GM12878 (cell line): ENCODE measurements at regions not wholly inside any gene's neighbourhood (a gene's known extent, or its start where the extent isn't known, plus 50 kb on each side); places are given as distances from the start of the nearest gene placed in this dataset.

Source experiments
- ATAC-seq: fragments of 200-7000 bp; cut with Tn5 transposase; 3 replicates; pipeline ENCODE4 v1.9.1; 2020; ENCODE audit warnings: mild to moderate bottlenecking, moderate library complexity
- BruUV-seq: library from RNA; stranded (reverse); fragments of 400-500 nt; replicated peaks from 2 replicates; lab custom pipeline; 2021; lab: Mats Ljungman, UMichigan
- CTCF ChIA-PET: fragments of 300-600 bp; sonication (Branson Sonifier 250); formaldehyde crosslinking; extraction: SDS; loops from one replicate; lab custom pipeline; 2021; ENCODE audit warnings: inconsistent platforms; lab: Yijun Ruan, JAX
- POLR2A ChIA-PET: fragments of 350-600 bp; formaldehyde crosslinking; extraction: SDS; loops from one replicate; lab custom pipeline; 2021; ENCODE audit warnings: inconsistent platforms; lab: Charles Lee
- RAD21 ChIA-PET: fragments of 300-600 bp; sonication (Branson Sonifier 250); formaldehyde crosslinking; loops from one replicate; lab custom pipeline; 2023; ENCODE audit warnings: antibody characterized with exemption; ENCODE audit not compliant: unreplicated experiment; lab: Charles Lee
- SMC1A ChIA-PET: fragments of 300-600 bp; sonication (Branson Sonifier 250); formaldehyde crosslinking; loops from one replicate; lab custom pipeline; 2023; ENCODE audit not compliant: unreplicated experiment, uncharacterized antibody; lab: Charles Lee
- DNase-seq: peaks from one replicate; pipeline ENCODE4 v3.0.0-alpha.2; 2011; ENCODE audit warnings: low read depth, low spot score
- FAIRE-seq: peaks from 3 replicates; lab custom pipeline; 2011; peaks lifted over from hg19 to GRCh38; lab: Jason Lieb, UNC
- H2AFZ ChIP-seq: 2 replicates; pipeline ENCODE4 v1.6.0; 2011; ENCODE audit warnings: low read depth, low read length, control low read depth; ENCODE audit not compliant: control insufficient read depth
- H3K27ac ChIP-seq: 2 replicates; pipeline ENCODE4 v1.5.1; 2011; ENCODE audit warnings: control low read depth; ENCODE audit not compliant: control insufficient read depth, insufficient read depth
- H3K27me3 ChIP-seq, 2 experiments: replicated peaks in 1 of 2; 2 replicates each; pipeline versions ENCODE4 v1.6.0 to v1.6.1; 2011; ENCODE audit warnings: low read length in 1 of 2; ENCODE audit not compliant: control insufficient read depth in 2 of 2, insufficient read depth in 2 of 2
- H3K36me3 ChIP-seq, 2 experiments: 2 replicates each; pipeline ENCODE4 v1.5.1; 2011; ENCODE audit warnings: low read length in 1 of 2; ENCODE audit not compliant: control insufficient read depth in 2 of 2, insufficient read depth in 2 of 2
- H3K4me1 ChIP-seq: 2 replicates; pipeline ENCODE4 v1.6.1; 2011; ENCODE audit warnings: mild to moderate bottlenecking, low read length, moderate library complexity, mixed read lengths; ENCODE audit not compliant: control insufficient read depth, insufficient read depth
- H3K4me2 ChIP-seq: 2 replicates; pipeline ENCODE4 v1.6.0; 2011; ENCODE audit warnings: control low read depth; ENCODE audit not compliant: control insufficient read depth, insufficient read depth
- H3K4me3 ChIP-seq: fragments of 200-600 bp; sonication (generic); 2 replicates; pipeline ENCODE4 v1.5.1; 2016
- H3K79me2 ChIP-seq: 2 replicates; pipeline ENCODE4 v1.6.0; 2011; ENCODE audit warnings: low read length; ENCODE audit not compliant: control insufficient read depth, insufficient read depth
- H3K9ac ChIP-seq: 2 replicates; pipeline ENCODE4 v1.8.0; 2011; ENCODE audit warnings: low read length, control low read depth, mixed read lengths; ENCODE audit not compliant: control insufficient read depth, insufficient read depth
- H3K9me3 ChIP-seq: replicated peaks from 3 replicates; pipeline ENCODE4 v1.5.1; 2011; ENCODE audit warnings: mild to moderate bottlenecking, low read length; ENCODE audit not compliant: control insufficient read depth, insufficient read depth
- H4K20me1 ChIP-seq: 2 replicates; pipeline ENCODE4 v1.6.0; 2011; ENCODE audit not compliant: control insufficient read depth, insufficient read depth
- BMI1 ChIP-seq: fragments of 450-650 bp; IDR thresholded peaks from 2 replicates; pipeline ENCODE4 v1.6.1; 2016; ENCODE audit warnings: mild to moderate bottlenecking, moderate library complexity, borderline replicate concordance
- CTCF ChIP-seq, 3 experiments: IDR thresholded peaks in 2 of 3; conservative IDR thresholded peaks in 1 of 3; 2 replicates each; pipeline ENCODE4 v1.5.1; 2011; ENCODE audit warnings: low read depth in 3 of 3, low read length in 3 of 3, mild to moderate bottlenecking in 3 of 3, control low read depth in 2 of 3, moderate library complexity in 2 of 3, inconsistent platforms in 1 of 3, mixed read lengths in 1 of 3; ENCODE audit not compliant: control insufficient read depth in 2 of 3, insufficient read depth in 1 of 3; ENCODE audit errors: extremely low read depth in 1 of 3
- GATAD2B ChIP-seq: fragments of 450-650 bp; conservative IDR thresholded peaks from 2 replicates; pipeline ENCODE4 v1.6.1; 2017; ENCODE audit warnings: low read depth, mild to moderate bottlenecking, moderate library complexity
- IRF4 ChIP-seq: IDR thresholded peaks from 2 replicates; pipeline ENCODE4 v1.6.1; 2011; ENCODE audit warnings: low read depth, low read length
- KDM1A ChIP-seq: fragments of 200-600 bp; sonication (generic); IDR thresholded peaks from 2 replicates; pipeline ENCODE4 v1.6.1; 2016; ENCODE audit warnings: borderline replicate concordance
- MTA2 ChIP-seq: fragments of 450-650 bp; IDR thresholded peaks from 2 replicates; pipeline ENCODE4 v1.6.1; 2016; ENCODE audit warnings: low read depth, mild to moderate bottlenecking, moderate library complexity
- MTA3 ChIP-seq: IDR thresholded peaks from 2 replicates; pipeline ENCODE4 v1.6.1; 2012; ENCODE audit warnings: low read length, inconsistent platforms, borderline replicate concordance
- NBN ChIP-seq: fragments of 450-650 bp; IDR thresholded peaks from 2 replicates; pipeline ENCODE4 v1.6.1; 2016
- NFXL1 ChIP-seq: fragments of 450-650 bp; IDR thresholded peaks from 2 replicates; pipeline ENCODE4 v1.6.1; 2017; ENCODE audit warnings: antibody characterized with exemption, mild to moderate bottlenecking, borderline replicate concordance
- NKRF ChIP-seq: fragments of 450-650 bp; conservative IDR thresholded peaks from 2 replicates; pipeline ENCODE4 v1.6.1; 2017; ENCODE audit warnings: mild to moderate bottlenecking, moderate library complexity
- NR2C1 ChIP-seq: fragments of 450-650 bp; IDR thresholded peaks from 2 replicates; pipeline ENCODE4 v1.6.1; 2017; ENCODE audit warnings: antibody characterized with exemption, mild to moderate bottlenecking, moderate library complexity
- NRF1 ChIP-seq: conservative IDR thresholded peaks from 2 replicates; pipeline ENCODE4 v1.6.1; 2011; ENCODE audit warnings: mild to moderate bottlenecking, low read depth, low read length, improper control_type of control experiment
- RUNX3 ChIP-seq: IDR thresholded peaks from 2 replicates; pipeline ENCODE4 v1.6.1; 2012; ENCODE audit warnings: low read length, inconsistent platforms
- ZBTB4 ChIP-seq: fragments of 450-650 bp; formaldehyde crosslinking; IDR thresholded peaks from 2 replicates; pipeline ENCODE4 v1.4.0; 2022; ENCODE audit warnings: mild to moderate bottlenecking, moderate library complexity
- ZZZ3 ChIP-seq: IDR thresholded peaks from 2 replicates; pipeline ENCODE4 v1.6.1; 2011; ENCODE audit warnings: low read depth; ENCODE audit not compliant: control insufficient read depth, insufficient read length
- WGBS: methylation state at CpG from one replicate; pipeline ENCODE4 v1.1.6; 2016; ENCODE audit warnings: low lambda C conversion rate; ENCODE audit not compliant: insufficient replicate concordance, insufficient coverage; ENCODE audit errors: missing lambda C conversion rate; 5-methylcytosine and 5-hydroxymethylcytosine counted together
- in situ Hi-C: fragments of 300-500 bp; cut with MboI; formaldehyde crosslinking; loops from 9 replicates; pipeline ENCODE4 v1.14.3; 2018; ENCODE audit warnings: mixed read lengths
- intact Hi-C: fragments of 100-400 bp; cut with micrococcal nuclease; formaldehyde crosslinking; loops from one replicate; pipeline ENCODE4 v1.14.2; 2022; ENCODE audit not compliant: unreplicated experiment

- no peak for TF ChIP-seq MTA3
- no peak for TF ChIP-seq ZZZ3
- TF ChIP-seq NFXL1 = no peak
- no peak for TF ChIP-seq ZBTB4
Measured at GRCh38 chr21:24260751-24261150, 1346.5 kb downstream of the MRPL39 start (continued).

- intact Hi-C loops (no loop called here), in situ Hi-C loops (no loop called here)
- no peak for DNase-seq
- no peak overlapping the region for H3K4me3 ChIP-seq
- no peaks in the 10 kb centered on the region for H3K4me1 ChIP-seq
- no peak overlapping the region for H2AFZ ChIP-seq
- H4K20me1 ChIP-seq = no peaks in the 10 kb centered on the region
- RAD21 ChIA-PET = no interaction called here
- H3K4me2 ChIP-seq = no peak overlapping the region
- POLR2A ChIA-PET = no interaction called here
- H3K79me2 ChIP-seq = no peaks in the 10 kb centered on the region
- SMC1A ChIA-PET = no interaction called here
- H3K9me3 ChIP-seq = no peaks in the 10 kb centered on the region
- ATAC-seq = no peak
- 47% methylated on average over 1 of the region's 1 CpG for WGBS
- H3K36me3 ChIP-seq = no peaks in the 10 kb centered on the region
- CTCF ChIA-PET = no interaction called here
- H3K27me3 ChIP-seq = no peaks in the 10 kb centered on the region
- H3K27ac ChIP-seq = no peak overlapping the region
- no peak overlapping the region for H3K9ac ChIP-seq
- FAIRE-seq = no peak
- BruUV-seq = no TSS peak
- no peak for TF ChIP-seq RUNX3
- no peak for TF ChIP-seq NKRF
- TF ChIP-seq NBN = no peak
- TF ChIP-seq MTA2 = no peak
- no peak for TF ChIP-seq IRF4
- TF ChIP-seq BMI1 = no peak
- TF ChIP-seq GATAD2B = no peak
- TF ChIP-seq NRF1 = no peak
- TF ChIP-seq CTCF (IDR thresholded peaks at IDR 0.05 in 2 of 3, conservative IDR thresholded peaks at IDR 0.05 in 1 of 3; ENCODE audit: control insufficient read depth in 2 of 3, extremely low read depth in 1 of 3, insufficient read depth in 1 of 3, low read depth in 3 of 3, low read length in 3 of 3) = no peak
- no peak for TF ChIP-seq NR2C1
- no peak for TF ChIP-seq KDM1A
Measured at GRCh38 chr21:24259241-24259640, 1348.0 kb downstream of the MRPL39 start.
